MM.1S (cell line): ENCODE measurements at regions not wholly inside any gene's neighbourhood (a gene's known extent, or its start where the extent isn't known, plus 50 kb on each side); places are given as distances from the start of the nearest gene placed in this dataset.

Experiments
- DNase-seq: peaks from one replicate; pipeline ENCODE4 v3.0.0-alpha.2; 2015
- H2AFZ ChIP-seq: fragments of 300-600 bp; sonication (generic); 2 replicates; pipeline ENCODE4 v1.6.0; 2016; ENCODE audit warnings: antibody characterized with exemption, low read length
- H3F3A ChIP-seq: fragments of 300-600 bp; sonication (generic); 2 replicates; pipeline ENCODE4 v1.6.1; 2016; ENCODE audit warnings: mild to moderate bottlenecking, antibody characterized with exemption, low read length, moderate library complexity, mixed read lengths; ENCODE audit not compliant: insufficient read depth
- H3K27ac ChIP-seq: fragments of 300-600 bp; sonication (generic); 2 replicates; pipeline ENCODE4 v1.5.1; 2016; ENCODE audit warnings: mild to moderate bottlenecking, low read length
- H3K27me3 ChIP-seq: fragments of 300-600 bp; sonication (generic); replicated peaks from 2 replicates; pipeline ENCODE4 v1.6.0; 2016; ENCODE audit warnings: low read length; ENCODE audit not compliant: insufficient read depth
- H3K36me3 ChIP-seq: fragments of 300-600 bp; sonication (generic); replicated peaks from 2 replicates; pipeline ENCODE4 v1.6.1; 2016; ENCODE audit warnings: mild to moderate bottlenecking, low read length, mixed read lengths; ENCODE audit not compliant: insufficient read depth
- H3K4me1 ChIP-seq: fragments of 300-600 bp; sonication (generic); 2 replicates; pipeline ENCODE4 v1.6.1; 2016; ENCODE audit warnings: low read length, mixed read lengths
- H3K4me2 ChIP-seq: fragments of 300-600 bp; sonication (generic); 2 replicates; pipeline ENCODE4 v1.6.0; 2016; ENCODE audit warnings: low read depth, low read length
- H3K4me3 ChIP-seq: fragments of 300-600 bp; sonication (generic); 2 replicates; pipeline ENCODE4 v1.5.1; 2016; ENCODE audit warnings: low read length, mixed read lengths
- H3K79me2 ChIP-seq: fragments of 300-600 bp; sonication (generic); 2 replicates; pipeline ENCODE4 v1.6.1; 2016; ENCODE audit warnings: mixed run types, low read length, mixed read lengths
- H3K9ac ChIP-seq: fragments of 300-600 bp; sonication (generic); 2 replicates; pipeline ENCODE4 v1.6.1; 2016; ENCODE audit warnings: low read length, mixed read lengths
- H3K9me2 ChIP-seq: fragments of 300-600 bp; sonication (generic); replicated peaks from 2 replicates; pipeline ENCODE4 v1.6.1; 2016; ENCODE audit warnings: mild to moderate bottlenecking, low read length, mixed read lengths; ENCODE audit not compliant: insufficient read depth
- H3K9me3 ChIP-seq: fragments of 300-600 bp; sonication (generic); replicated peaks from 2 replicates; pipeline ENCODE4 v1.6.1; 2016; ENCODE audit warnings: mild to moderate bottlenecking, low read length, mixed read lengths; ENCODE audit not compliant: insufficient read depth
- H4K20me1 ChIP-seq: fragments of 300-600 bp; sonication (generic); 2 replicates; pipeline ENCODE4 v1.6.1; 2016; ENCODE audit warnings: mild to moderate bottlenecking, low read length, moderate library complexity, mixed read lengths; ENCODE audit not compliant: insufficient read depth
- EZH2 ChIP-seq: fragments of 300-600 bp; sonication (generic); optimal IDR thresholded peaks from 2 replicates; pipeline ENCODE3; 2017; ENCODE audit warnings: low read depth, mild to moderate bottlenecking, antibody characterized with exemption, low read length, mixed read lengths
- EZH2phosphoT487 ChIP-seq: fragments of 300-600 bp; sonication (generic); IDR thresholded peaks from 2 replicates; pipeline ENCODE4 v1.6.1; 2018; ENCODE audit warnings: antibody characterized with exemption, low read length
- TF ChIP-seq, protein P1 (sequence below): fragments of 300-600 bp; sonication (generic); IDR thresholded peaks from 2 replicates; pipeline ENCODE4 v1.5.1; 2016; ENCODE audit warnings: antibody characterized with exemption, low read length, mixed read lengths

DNA sequence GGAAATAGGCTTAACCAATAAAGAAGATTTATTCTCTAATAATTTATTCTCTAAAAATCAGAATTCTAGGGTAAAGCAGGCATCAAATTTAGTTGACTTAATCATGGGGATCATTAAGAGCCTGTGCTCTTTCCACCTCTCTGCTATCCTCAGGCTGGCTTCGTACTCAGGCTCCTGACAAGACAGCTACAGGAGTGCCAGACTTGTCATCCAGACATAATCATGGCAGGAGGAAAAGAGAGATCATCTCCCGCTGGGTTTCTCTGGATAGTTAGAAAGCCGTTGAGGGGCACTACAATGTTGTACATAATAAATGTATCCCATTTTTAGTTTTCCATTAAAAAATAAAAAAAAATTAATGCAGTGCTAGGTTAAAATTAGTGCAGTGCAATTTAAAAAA lies 171.9 kb downstream of the SEC61B start:
- H3K79me2 ChIP-seq: no peaks in the 10 kb centered on the region
- TF ChIP-seq, protein P1, sequence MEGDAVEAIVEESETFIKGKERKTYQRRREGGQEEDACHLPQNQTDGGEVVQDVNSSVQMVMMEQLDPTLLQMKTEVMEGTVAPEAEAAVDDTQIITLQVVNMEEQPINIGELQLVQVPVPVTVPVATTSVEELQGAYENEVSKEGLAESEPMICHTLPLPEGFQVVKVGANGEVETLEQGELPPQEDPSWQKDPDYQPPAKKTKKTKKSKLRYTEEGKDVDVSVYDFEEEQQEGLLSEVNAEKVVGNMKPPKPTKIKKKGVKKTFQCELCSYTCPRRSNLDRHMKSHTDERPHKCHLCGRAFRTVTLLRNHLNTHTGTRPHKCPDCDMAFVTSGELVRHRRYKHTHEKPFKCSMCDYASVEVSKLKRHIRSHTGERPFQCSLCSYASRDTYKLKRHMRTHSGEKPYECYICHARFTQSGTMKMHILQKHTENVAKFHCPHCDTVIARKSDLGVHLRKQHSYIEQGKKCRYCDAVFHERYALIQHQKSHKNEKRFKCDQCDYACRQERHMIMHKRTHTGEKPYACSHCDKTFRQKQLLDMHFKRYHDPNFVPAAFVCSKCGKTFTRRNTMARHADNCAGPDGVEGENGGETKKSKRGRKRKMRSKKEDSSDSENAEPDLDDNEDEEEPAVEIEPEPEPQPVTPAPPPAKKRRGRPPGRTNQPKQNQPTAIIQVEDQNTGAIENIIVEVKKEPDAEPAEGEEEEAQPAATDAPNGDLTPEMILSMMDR: no peak
- no peak for TF ChIP-seq EZH2phosphoT487
- no peak for TF ChIP-seq EZH2
- no peaks in the 10 kb centered on the region for H4K20me1 ChIP-seq
- H3K4me1 ChIP-seq: no peaks in the 10 kb centered on the region
- H3F3A ChIP-seq: no peaks in the 10 kb centered on the region
- H2AFZ ChIP-seq: no peak overlapping the region
- no peak overlapping the region for H3K9ac ChIP-seq
- H3K9me3 ChIP-seq: no peaks in the 10 kb centered on the region
- no peak overlapping the region for H3K4me2 ChIP-seq
- H3K27me3 ChIP-seq: no peaks in the 10 kb centered on the region
- no peak overlapping the region for H3K4me3 ChIP-seq
- H3K36me3 ChIP-seq: no peaks in the 10 kb centered on the region
- no peak for DNase-seq
- H3K27ac ChIP-seq: no peak overlapping the region
- no peaks in the 10 kb centered on the region for H3K9me2 ChIP-seq

DNA sequence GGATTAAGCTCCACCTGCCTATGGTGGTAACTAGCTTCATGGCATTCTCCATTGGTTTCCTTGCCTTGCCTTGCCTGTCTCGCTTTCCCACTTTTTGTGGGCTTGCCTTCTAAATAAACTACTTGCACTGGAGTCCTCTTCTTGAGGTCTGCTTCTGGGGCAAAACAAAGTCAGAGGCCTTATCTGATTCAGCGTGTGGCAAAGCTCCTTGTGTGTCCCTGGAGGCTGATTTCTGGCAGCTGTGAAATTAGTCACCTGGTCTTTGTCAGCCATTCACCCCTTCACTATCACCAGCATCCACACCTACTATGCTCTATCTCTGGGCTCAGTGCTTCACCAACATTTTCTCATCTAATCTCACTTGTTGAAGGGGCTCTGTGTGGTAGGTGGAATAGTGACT lies 176.2 kb downstream of the SEC61B start:
- Histone ChIP-seq H3K9me2 (no peaks in the 10 kb centered on the region), H3K79me2 (no peaks in the 10 kb centered on the region), H3K27me3 (no peaks in the 10 kb centered on the region), H3F3A (no peaks in the 10 kb centered on the region), H3K4me1 (no peaks in the 10 kb centered on the region), H3K9me3 (no peaks in the 10 kb centered on the region), H3K36me3 (no peaks in the 10 kb centered on the region), H3K9ac (no peak overlapping the region), H4K20me1 (no peaks in the 10 kb centered on the region), H3K27ac (no peak overlapping the region), H3K4me3 (no peak overlapping the region), H2AFZ (no peak overlapping the region), H3K4me2 (no peak overlapping the region)
- TF ChIP-seq EZH2phosphoT487: no peak
- TF ChIP-seq, protein P1: no peak
- TF ChIP-seq EZH2: no peak
- DNase-seq: no peak

DNA sequence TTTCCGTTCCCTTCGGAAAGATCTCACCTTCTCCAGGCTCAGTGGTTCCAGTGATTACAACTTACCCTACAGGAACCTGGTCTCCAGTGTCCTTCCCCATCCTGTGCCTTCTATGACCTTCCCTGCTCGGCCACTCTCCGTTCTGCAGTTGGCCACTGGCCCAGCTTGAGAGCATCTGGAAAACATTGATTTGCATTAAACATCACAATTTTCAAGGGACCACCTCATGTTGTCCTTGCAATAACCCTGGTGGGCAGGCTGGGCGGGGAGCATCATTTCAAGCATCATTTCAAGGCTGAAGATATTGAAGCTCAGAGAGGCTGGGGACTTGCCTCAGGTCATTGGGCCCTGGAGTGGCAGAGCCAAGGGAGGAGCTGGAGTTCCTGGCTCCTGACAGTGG lies 177.4 kb downstream of the SEC61B start:
- no peak overlapping the region for H2AFZ ChIP-seq
- no peaks in the 10 kb centered on the region for H3K79me2 ChIP-seq
- no peak overlapping the region for H3K4me3 ChIP-seq
- no peaks in the 10 kb centered on the region for H3K9me2 ChIP-seq
- H3K27me3 ChIP-seq: no peaks in the 10 kb centered on the region
- TF ChIP-seq EZH2: no peak
- TF ChIP-seq EZH2phosphoT487: no peak
- TF ChIP-seq, protein P1: no peak
- no peaks in the 10 kb centered on the region for H3K36me3 ChIP-seq
- no peaks in the 10 kb centered on the region for H3F3A ChIP-seq
- H3K9ac ChIP-seq: no peak overlapping the region
- DNase-seq: no peak
- H3K4me1 ChIP-seq: no peaks in the 10 kb centered on the region
- H4K20me1 ChIP-seq: no peaks in the 10 kb centered on the region
- no peak overlapping the region for H3K4me2 ChIP-seq
- no peaks in the 10 kb centered on the region for H3K9me3 ChIP-seq
- no peak overlapping the region for H3K27ac ChIP-seq
